ENCODE measurements at regions not wholly inside any gene's neighbourhood (a gene's known extent, or its start where the extent isn't known, plus 50 kb on each side); places are given as distances from the start of the nearest gene placed in this dataset.

- no peak for TF ChIP-seq CTCF (IDR thresholded peaks at IDR 0.05 in 4 of 5, conservative IDR thresholded peaks at IDR 0.05 in 1 of 5)
- no peak for TF ChIP-seq POLR2A (IDR thresholded peaks at IDR 0.05)
Observed at GRCh38 chr16:5884996-5885395, 787.4 kb upstream of the EEF2KMT start.
